BJ (cell line): ENCODE measurements at regions not wholly inside any gene's neighbourhood (a gene's known extent, or its start where the extent isn't known, plus 50 kb on each side); places are given as distances from the start of the nearest gene placed in this dataset.

Experiments used
- CTCF ChIA-PET: fragments of 350-600 bp; formaldehyde crosslinking; extraction: SDS; loops from one replicate; lab custom pipeline; 2021; ENCODE audit warnings: antibody characterized with exemption, inconsistent platforms; lab: Yijun Ruan, JAX
- POLR2A ChIA-PET: fragments of 300-600 bp; sonication (Branson Sonifier 250); formaldehyde crosslinking; extraction: SDS; loops from one replicate; lab custom pipeline; 2021; ENCODE audit warnings: antibody characterized with exemption; lab: Charles Lee
- DNase-seq: peaks from one replicate; pipeline ENCODE4 v3.0.0-alpha.2; 2011; ENCODE audit warnings: low read depth
- H3K27me3 ChIP-seq: 2 replicates; pipeline ENCODE4 v1.6.0; 2011; ENCODE audit warnings: low read length; ENCODE audit not compliant: control insufficient read depth, insufficient read depth
- H3K36me3 ChIP-seq: 2 replicates; pipeline ENCODE4 v1.5.1; 2011; ENCODE audit warnings: low read length; ENCODE audit not compliant: control insufficient read depth, insufficient read depth
- H3K4me3 ChIP-seq: 2 replicates; pipeline ENCODE4 v1.5.1; 2011; ENCODE audit warnings: low read depth, mild to moderate bottlenecking, control low read depth, low read length
- CTCF ChIP-seq: IDR thresholded peaks from 2 replicates; pipeline ENCODE4 v1.5.1; 2011; ENCODE audit warnings: low read depth, mild to moderate bottlenecking, control low read depth, inconsistent platforms, low read length, moderate library complexity; ENCODE audit not compliant: insufficient read depth

- no peak overlapping the region for H3K4me3 ChIP-seq
- no peak for TF ChIP-seq CTCF
- CTCF ChIA-PET: interaction anchor here (1.0 kb wide), 1 partner anchor 44 kb away, joined by 3 read pairs; no protein-coding TSS in a partner anchor
- no peaks in the 10 kb centered on the region for H3K36me3 ChIP-seq
- no peak for DNase-seq
- H3K27me3 ChIP-seq: no peaks in the 10 kb centered on the region
- POLR2A ChIA-PET: no interaction called here
Measured at GRCh38 chr4:104411502-104411901, 83.2 kb downstream of the CXXC4 start.

- no peak overlapping the region for H3K4me3 ChIP-seq
- DNase-seq: no peak
- ChIA-PET CTCF (no interaction called here), POLR2A (no interaction called here)
- no peak for TF ChIP-seq CTCF
- H3K27me3 ChIP-seq: no peaks in the 10 kb centered on the region
- no peaks in the 10 kb centered on the region for H3K36me3 ChIP-seq
Measured at GRCh38 chr4:104408878-104409277, 85.8 kb downstream of the CXXC4 start.

GRCh38 chr4:104404361-104404760 is 90.3 kb downstream of the CXXC4 start:
- TF ChIP-seq CTCF: no peak
- no peaks in the 10 kb centered on the region for H3K36me3 ChIP-seq
- H3K4me3 ChIP-seq: no peak overlapping the region
- ChIA-PET CTCF (no interaction called here), POLR2A (no interaction called here)
- DNase-seq: no peak
- H3K27me3 ChIP-seq: no peaks in the 10 kb centered on the region

- TF ChIP-seq CTCF: no peak
- POLR2A ChIA-PET: no interaction called here
- Histone ChIP-seq H3K36me3 (no peaks in the 10 kb centered on the region), H3K27me3 (no peaks in the 10 kb centered on the region), H3K4me3 (no peak overlapping the region)
- no peak for DNase-seq
- CTCF ChIA-PET: no interaction called here
Measured at GRCh38 chr4:104395168-104395614, 99.5 kb downstream of the CXXC4 start.

- H3K4me3 ChIP-seq: no peak overlapping the region
- CTCF ChIA-PET: no interaction called here
- no peak for TF ChIP-seq CTCF
- no peaks in the 10 kb centered on the region for H3K36me3 ChIP-seq
- POLR2A ChIA-PET: no interaction called here
- H3K27me3 ChIP-seq: no peaks in the 10 kb centered on the region
- DNase-seq: no peak
Measured at GRCh38 chr4:104394406-104395167, 100.1 kb downstream of the CXXC4 start.
